GF-D8 (cell line): ENCODE measurements at regions not wholly inside any gene's neighbourhood (a gene's known extent, or its start where the extent isn't known, plus 50 kb on each side); places are given as distances from the start of the nearest gene placed in this dataset.

Experiments used
- DNase-seq: peaks from one replicate; lab custom pipeline; 2025; lab: John Stamatoyannopoulos, UW

DNA sequence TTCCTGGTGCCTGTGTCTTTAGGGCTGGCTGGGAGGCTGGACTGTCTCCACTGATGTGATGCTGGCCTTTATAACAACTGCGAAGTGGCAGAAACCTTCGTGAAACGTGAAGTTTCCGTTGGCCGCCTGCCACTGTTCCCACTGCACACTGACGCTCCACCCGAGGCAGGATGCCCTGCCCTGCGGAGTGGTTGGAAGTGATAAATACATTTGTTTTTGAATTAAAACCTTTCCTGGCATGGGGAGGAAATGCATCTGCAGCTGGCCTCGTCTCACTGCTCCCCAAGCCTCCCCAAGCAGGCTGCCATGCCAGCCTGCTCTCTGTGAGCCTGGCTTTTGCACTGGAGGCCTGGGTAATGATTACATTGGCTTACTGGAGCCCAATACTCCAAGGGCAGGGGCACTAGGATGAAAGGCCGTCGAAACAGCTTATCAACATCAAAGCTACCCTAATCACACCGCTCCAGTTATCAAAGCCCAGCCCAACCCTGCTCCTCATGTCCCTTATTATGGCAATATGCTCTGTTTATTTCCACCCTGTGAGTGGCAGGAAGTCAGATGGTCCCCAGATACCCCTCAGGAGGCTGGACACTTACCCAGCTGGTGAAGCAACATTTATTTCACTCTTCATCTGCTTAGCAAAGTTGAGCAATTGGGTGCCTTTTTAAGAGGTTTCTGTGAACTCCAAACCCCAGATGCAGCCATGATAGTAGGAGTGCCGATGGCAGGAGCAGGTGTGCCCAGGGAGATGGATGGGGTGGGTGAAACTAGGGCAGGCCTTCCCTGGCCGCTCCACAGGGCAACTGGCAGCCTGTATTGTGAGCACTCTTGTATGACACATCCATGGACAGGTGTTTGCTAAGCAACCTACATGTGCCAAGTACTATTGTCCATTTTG lies 97.4 kb upstream of the ITGA6 start:
- DNase-seq, result no peak

DNA sequence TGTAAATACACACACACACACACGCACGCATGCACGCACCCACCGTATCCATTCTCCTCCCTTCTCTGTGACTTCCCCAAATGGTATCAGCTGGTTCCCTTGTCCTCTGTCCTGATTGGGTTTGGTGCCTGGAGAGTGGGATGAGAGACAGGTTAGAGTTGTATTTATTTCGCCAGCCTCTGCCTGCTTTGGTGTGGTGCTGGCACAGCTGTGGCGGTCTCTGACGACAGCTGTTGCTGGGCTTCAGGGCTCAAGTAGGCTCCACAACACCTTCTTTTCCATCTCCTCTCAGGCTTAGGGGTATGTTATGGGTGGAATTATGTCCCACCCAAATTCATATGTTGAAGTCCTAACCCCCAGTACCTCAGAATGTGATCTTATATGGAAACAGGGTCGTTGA lies 94.9 kb upstream of the ITGA6 start:
- no peak for DNase-seq

DNA sequence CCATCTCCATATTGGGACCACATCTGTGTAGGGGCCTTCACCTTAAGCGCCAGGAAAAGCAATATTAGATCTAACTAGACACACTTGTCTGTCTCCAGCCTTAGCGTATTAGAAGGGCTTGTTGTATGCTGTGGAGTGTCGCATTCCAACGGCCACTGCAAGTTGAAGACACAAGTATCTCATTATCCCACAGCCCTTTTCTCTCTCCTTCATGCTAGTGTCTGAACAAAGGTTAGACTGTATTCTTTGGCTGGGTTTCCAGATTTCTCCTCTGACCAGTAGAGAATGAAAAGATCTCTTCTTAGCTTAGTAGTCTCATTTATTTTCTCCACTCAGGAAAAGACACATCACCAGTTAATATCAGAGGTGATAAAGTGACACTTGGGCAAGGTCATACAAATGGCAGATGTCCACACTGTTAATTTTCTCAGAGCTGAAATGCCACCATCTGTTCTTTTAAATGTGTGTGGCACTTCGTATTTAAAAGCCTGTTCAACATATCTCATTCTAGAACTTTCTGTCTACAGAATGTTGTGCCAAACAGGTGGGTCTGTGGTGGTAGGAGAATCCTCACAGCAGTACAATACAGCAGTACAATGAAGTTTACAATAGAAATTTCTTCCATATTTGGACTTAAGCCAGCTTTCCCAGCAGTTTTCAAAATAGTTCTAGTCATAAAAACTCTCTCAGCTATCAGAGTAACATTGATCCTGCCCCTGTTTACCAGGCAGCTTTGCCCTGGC lies 94.0 kb upstream of the ITGA6 start:
- no peak for DNase-seq

DNA sequence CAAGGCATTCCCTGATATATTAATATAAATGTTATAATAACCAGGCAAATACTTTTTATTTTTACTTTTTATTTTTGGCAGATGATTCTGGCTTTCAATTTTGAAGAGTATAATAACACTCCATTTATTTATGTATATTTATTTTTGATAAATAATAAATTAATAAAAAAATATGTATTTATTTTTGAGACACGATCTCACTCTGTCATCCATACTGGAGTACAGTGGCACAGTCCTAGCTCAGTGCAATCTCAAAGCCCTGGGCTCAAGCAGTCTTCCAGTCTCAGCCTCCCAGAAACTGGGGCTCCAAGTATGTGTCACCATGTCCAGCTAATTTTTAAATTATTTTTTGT lies 93.4 kb upstream of the ITGA6 start:
- DNase-seq, result no peak

DNA sequence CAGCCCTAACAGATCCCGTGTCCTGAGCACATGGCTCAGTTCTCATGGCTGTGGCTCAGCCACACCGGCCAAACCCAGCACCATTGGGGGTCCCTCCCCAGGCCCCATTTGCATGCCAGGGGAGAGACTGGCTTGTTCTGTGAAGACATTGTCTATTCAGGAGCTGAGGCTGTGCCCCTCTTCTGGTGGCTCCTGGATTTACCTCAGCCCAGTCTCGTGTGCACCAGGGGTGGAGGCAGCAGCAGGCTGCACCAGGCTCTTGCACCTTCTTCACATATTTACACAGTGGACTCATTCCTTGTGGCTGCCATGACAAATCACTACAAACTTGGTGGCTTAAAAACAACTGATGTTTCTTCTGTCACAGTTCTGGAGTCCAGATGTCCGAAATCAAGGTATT lies 92.4 kb upstream of the ITGA6 start:
- DNase-seq, result no peak

DNA sequence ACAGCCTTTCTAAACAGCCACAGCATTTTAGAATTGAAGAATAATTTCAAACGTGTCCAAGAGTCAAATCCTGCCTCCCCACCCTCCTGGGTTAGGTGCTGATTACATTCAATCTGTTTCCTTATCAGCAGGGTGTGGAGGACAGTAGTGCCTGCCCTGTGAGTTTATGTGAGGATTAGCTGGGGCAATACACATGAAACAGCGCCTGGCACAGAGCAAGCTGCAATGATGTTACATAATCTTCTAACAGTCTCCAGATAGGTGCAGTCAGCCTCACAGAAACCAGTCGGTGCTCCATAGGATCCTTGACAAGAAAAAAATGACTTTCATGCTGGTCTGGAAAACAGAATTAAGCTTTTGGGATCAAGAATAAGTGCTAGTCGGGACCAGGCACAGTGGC lies 91.7 kb upstream of the ITGA6 start:
- no peak for DNase-seq

DNA sequence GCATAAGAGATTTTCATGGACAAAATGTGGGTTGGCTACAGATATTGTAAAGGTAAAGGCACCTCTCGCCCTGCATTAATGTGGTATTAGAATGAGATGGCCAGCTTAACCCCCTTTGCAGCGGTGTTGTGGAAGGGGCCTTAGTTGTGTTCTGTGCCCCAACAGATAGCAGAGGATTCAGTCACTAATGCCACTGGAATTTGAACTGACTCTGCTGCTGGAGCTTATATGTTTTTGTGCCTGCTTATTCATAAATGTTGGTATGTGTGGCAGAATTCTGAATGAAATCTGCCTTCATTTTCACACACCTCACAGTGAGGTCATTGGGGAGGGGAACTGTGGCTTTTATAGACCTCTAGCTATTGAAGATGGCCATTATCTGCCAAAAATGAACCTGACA lies 90.7 kb upstream of the ITGA6 start:
- no peak for DNase-seq

DNA sequence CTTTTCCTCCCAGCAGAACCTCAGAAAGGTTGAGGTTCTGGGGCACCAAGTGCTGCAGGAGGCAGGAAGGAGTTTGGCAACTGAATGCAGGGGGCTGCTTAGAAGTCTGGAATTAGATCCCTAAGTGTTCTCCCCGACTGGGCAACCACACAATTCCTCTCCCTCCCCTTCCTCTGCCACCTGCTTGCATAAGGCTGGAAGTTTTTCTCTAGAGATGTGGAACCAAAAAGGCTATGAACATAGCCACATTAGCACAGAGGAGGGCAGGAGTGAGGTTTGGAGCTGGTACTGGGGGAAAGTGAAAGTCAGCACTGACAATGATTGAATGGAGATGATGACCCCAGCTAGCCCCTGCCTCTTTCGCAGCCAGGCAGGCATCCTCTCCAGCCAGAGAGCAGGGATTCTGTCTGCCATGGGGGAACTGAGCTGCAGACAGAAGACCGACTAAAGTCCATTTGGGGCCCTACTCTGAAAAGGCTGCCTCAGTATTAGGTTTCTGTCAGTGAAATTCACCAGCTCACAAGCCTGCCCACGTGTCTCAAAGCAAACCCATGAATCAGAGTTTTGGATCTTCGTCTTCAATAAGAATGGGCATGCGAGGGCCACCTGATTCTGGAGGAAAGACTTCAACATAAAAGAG lies 87.9 kb upstream of the ITGA6 start:
- no peak for DNase-seq

DNA sequence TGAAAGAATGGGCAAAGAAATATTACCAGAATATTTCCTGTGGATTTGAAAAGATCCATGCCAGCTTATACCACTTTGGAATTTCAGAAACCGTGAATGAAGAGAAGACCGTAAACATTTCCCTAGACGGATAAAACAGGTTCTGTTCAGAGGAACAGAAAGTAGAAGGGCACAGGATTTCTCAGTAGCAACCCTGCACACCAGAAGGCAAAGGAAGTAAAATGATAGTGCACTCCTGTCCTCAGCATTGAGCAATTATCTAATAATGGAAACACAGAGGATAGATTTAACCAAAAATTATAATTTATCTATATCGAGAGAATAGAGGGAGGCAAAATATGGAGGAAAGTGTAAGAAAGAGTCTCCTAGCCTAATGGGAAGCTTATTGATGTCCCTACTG lies 87.0 kb upstream of the ITGA6 start:
- DNase-seq, result no peak

DNA sequence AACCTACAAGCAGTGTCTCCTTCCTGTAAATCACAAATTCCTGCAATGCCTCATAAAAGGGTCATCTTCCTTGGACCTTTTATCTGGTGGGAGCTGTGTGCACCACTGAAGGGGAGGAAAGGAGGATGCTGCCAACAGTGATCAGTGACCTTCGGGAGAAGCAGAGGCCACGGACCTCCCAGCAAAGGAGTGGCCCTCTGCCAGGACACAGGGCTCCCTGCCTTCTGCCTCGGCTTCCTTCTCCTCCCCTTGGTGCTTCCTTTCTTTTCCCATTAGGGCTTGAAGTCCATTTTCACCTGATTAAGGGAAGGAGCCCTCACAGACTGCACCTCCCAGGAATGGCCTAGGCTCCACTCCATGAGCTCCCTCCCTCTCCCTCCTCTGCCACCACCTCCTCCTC lies 85.3 kb upstream of the ITGA6 start:
- DNase-seq, result no peak

DNA sequence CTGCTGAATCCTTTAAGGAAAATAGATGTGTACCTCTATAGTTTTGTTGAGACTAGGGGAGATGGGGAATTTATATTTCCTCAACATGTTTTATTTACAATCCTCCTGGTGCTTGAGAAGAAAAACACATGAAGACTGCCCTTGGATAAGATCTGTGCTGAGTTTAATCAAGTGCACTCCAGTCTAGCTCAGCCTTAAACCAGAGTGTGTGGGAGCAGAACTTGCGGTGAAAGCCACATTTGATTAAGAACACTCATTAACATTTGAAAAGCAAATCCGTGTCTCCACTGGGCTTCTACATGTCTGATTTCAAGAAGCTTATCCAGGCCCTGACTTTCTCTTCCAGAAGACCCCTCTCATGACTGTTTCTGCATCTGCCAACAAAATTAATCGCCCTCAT lies 84.8 kb upstream of the ITGA6 start:
- DNase-seq, result no peak

DNA sequence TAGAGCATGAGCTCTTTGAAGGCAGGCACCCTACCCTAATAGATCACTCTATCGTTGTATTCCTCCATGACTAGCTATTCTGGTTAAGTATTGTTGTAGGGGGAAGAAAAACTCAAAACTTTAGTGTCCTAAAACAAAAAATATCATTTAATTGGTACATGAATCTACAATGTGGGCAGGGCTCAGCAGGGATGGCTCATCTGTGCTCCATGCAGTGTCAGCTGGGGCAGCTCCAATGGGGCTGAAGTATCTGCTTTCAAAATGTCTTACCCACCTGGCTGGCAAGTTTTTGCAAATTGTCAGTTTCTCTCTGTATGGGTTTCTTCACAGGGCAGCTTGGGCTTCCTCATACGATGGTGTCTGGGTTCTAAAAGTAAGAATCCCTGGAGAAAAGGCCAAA lies 83.2 kb upstream of the ITGA6 start:
- DNase-seq, result no peak

DNA sequence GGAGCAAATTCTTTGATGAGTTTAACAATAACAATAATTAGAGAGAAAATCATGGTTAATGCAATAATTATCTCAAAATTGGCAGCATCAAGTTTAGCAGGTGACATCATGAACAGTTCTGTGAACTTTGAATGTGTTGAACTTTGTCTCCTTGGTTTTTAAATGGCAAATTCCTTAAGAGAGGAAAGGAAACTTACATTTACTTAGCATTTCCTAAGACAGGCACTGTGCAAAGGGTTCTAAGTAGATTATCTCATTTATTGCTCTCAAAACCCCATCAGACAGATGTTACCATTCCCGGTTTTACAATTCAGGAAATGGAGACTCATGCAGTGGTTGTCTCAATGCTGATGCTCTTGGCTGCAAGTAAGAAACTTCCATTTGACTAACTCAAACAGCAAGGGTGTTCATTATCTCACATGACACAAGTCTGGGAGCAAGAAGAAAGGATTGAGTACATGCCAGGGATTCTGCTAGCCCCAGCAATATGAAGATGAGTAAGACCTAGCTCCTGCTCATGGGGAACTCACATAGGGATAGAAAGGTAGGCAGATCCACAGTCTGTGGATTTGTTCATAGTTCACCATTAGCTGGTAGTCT lies 81.3 kb upstream of the ITGA6 start:
- no peak for DNase-seq

DNA sequence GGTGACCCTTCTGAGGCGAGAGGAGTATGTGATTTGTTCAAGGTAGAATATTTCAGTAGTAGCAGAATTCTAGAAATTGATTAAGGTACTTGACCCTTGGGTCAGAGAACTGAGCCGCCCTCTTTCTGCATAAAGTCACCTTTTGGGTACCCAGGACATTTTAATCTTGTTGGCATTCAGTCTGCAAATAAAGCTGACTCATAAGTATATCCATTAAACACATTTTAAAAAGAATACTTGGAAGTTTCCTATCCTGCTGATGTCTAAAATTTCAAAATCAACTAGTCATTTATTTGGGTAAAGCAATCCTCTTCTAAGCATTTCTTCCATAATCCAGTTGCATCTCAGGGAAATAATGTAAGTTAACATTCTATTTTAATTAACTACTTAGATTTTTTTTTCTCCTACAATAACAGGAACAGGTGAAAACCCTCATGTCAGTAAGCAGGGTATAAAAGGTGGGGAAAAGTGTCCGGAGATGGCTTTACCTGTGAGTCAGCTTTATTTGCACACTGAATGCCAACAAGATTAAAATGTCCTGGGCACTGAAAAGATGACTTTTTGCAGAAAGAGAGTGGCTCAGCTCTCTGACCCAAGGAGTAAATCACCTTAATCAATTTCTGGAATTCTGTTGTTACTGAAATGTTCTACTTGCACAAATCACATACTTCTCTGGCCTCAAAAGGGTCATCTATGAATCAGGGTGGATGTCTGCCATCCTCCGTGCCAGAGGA lies 78.7 kb upstream of the ITGA6 start:
- DNase-seq, result no peak

DNA sequence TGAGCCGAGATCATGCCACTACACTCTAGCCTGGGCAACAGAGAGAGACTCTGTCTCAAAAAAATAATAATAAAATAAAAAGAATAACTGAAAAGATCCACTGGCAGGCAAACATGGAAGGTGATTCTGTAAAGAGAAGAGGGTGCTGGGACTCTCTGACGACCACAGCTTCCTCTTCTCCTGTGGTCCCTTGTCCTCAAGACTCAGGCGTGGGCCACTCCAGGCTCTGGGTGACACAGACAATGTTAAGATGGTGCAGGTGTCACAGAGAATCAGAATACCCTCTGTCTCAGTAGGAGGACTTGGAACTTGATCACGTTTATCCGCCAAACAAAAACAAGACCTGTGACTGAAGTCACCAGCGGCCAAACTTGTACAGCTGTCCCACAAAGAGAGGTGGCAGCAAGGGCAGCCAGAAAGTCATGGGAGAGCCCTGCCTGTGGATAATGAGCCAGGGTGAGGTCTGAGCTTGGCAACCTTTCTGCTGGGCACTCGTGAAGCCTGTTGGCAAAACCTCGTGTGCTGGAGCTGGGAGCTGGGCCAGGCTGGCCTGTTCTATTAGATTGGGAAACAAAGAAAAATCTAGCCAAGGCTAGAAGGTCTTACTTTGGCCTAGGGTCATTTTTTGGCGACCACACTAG lies 76.4 kb upstream of the ITGA6 start:
- no peak for DNase-seq

DNA sequence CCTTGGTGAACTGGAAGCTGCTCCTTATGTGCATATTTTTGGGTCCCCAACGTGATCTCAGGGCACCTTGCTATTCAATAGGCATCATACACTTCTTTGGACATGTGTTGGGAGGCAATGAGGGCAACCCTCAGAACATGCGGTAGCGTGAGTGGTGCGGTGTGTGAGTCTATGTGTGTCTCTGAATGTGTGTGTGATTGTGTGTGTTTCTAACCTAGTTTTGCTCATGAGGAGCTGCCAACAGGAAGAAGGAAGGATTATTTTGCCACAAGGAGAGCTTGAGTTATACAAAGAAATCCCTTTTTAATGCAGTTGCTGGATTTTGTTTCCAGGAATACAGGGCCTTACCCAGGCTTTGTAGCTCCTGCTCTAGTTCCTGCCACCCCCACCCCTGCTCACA lies 75.8 kb upstream of the ITGA6 start:
- no peak for DNase-seq

DNA sequence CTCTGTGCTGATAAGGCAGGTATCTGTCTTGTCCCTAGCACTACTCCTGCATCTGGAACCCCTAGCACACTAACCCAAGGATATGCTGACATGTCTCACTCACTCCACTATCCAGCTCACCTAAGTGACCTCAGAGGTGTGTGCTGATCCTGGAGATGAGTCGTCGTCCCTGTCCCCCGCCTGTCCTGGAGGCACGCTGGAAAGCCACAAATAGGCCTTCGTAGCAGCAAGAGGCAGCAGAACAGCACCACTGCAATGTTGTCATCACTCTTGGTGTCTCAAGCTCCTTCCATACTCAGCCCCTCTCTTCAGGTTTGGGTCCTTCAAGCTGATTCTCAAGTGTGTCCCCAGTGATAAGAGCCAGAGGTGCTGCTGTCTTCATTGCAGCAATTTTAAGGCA lies 73.0 kb upstream of the ITGA6 start:
- DNase-seq, result no peak

DNA sequence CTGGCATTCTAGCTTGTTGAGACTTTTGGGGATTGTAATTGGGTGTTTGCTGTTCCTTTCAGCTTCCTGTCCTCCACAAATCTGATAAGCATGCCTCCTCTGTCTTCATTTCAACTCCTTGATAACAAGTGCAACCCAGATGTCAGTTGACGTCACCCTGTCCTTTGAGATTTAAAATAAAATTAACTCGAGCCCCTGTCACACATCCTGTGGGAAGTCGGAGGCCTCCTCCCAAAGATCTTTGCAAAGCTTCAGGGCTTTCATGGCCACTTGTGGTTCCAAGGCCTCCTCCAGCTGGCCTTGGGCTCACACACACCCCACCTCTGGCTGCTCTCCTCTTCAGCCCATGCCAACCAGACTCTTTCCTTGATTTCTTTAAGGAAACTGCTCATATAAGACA lies 69.9 kb upstream of the ITGA6 start:
- no peak for DNase-seq

DNA sequence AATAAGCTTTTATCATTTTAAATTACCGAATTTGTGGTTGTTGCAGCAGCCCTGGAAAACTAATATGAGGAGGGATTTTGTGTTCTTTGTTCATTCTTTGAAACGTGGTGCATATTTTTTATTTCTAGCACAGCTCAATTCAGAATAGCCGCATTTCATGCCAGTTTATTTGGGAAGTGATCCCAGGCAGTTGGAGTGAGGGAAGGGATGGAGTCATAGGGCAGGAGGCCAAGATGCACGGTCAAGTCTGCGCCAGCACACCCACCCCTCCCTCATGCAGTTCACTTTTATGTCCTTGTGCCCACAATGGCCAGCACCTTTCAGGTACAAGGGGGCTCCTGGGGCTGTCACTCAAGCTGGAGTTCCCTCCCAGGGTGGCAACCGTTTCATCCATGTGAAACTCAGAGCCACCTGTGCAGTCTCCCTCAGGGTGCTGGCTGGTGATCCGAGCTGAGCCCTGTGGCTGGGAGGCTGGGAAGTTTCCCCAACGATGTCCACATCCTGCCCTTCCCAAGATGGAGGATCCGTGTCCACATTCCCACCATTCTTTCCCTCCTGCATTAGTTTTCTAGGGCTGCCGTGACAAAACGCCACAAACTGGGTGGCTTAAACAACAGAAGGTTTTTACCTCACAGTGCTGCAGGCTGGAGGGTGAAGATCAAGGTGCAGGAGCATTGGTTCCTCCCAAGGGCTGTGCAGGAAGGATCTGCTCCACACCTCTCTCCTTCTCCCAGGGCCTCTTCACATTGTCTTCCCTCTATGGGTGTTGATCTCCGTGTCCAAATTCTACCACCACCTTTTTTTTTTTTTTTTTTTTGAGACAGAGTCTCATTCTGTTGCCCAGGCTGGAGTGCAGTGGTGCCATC lies 68.5 kb upstream of the ITGA6 start:
- DNase-seq, result no peak

DNA sequence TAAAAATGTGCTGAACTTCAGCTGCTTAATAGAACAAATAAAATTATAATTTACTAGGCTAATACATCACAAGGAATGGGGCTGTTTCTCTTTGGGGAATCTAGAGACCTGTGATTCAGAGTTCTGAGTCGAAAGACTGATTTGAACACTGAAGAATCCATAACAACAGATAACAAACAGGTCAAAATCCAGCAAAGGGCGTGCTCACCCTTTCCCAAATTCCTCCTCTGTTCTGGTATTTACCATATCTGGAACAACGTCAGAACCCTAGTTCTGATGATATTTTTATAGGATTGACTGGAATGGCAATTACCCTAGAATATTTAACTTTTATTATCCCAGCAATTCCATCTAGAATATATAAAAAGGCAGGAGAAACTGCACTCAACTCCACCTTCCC lies 66.0 kb upstream of the ITGA6 start:
- no peak for DNase-seq

DNA sequence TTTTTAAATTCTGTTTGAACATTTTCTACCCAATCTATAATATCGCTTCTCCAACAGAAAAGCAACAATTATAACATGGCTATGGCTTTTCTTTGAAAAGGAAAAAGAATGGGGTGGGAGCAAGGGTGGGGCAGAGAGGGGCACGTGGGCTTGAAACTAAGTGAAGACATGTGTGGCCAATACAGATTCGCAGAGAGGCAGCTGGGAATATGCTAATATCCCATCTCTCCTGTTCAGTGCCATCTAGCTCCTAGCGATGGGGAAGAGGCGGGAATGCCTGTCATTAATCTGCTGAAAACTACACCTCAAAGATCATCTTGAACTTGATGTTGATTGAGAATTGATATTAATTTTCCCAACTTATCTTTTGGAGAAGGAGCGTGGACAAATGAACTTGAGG lies 65.5 kb upstream of the ITGA6 start:
- no peak for DNase-seq
